Keratinocyte (primary cell): ENCODE measurements at regions not wholly inside any gene's neighbourhood (a gene's known extent, or its start where the extent isn't known, plus 50 kb on each side); places are given as distances from the start of the nearest gene placed in this dataset.
"Not testable (repeated sequence)": the region's sequence is repeated elsewhere in the genome, so short reads cannot be mapped to it uniquely, and the experiment has no call there.

Source experiments
- DNase-seq: peaks from one replicate; pipeline ENCODE4 v3.0.0-alpha.2; 2011; ENCODE audit warnings: low read depth, missing footprints, low spot score
- FAIRE-seq: peaks from 2 replicates; lab custom pipeline; 2011; peaks lifted over from hg19 to GRCh38; lab: Jason Lieb, UNC
- H2AFZ ChIP-seq: 2 replicates; pipeline ENCODE4 v1.6.0; 2012; ENCODE audit warnings: low read length, control low read depth, inconsistent platforms; ENCODE audit not compliant: control insufficient read depth
- H3K27ac ChIP-seq: 2 replicates; pipeline ENCODE4 v1.5.1; 2011; ENCODE audit warnings: low read length; ENCODE audit not compliant: control insufficient read depth, insufficient read depth
- H3K27me3 ChIP-seq: 3 replicates; pipeline ENCODE4 v1.6.0; 2011; ENCODE audit warnings: low read length; ENCODE audit not compliant: control insufficient read depth, insufficient read depth; ENCODE audit errors: extremely low read depth
- H3K36me3 ChIP-seq, 2 experiments: 2 replicates in 1 of 2; 3 replicates in 1 of 2; pipeline ENCODE4 v1.5.1; 2011; ENCODE audit warnings: low read length in 2 of 2, mild to moderate bottlenecking in 1 of 2; ENCODE audit not compliant: control insufficient read depth in 2 of 2, insufficient read depth in 2 of 2; ENCODE audit errors: extremely low read depth in 1 of 2
- H3K4me1 ChIP-seq: 3 replicates; pipeline ENCODE4 v1.5.1; 2011; ENCODE audit warnings: low read length; ENCODE audit not compliant: control insufficient read depth, insufficient read depth; ENCODE audit errors: extremely low read depth
- H3K4me2 ChIP-seq: 3 replicates; pipeline ENCODE4 v1.6.0; 2011; ENCODE audit warnings: low read depth, low read length; ENCODE audit not compliant: control insufficient read depth, insufficient read depth; ENCODE audit errors: extremely low read depth
- H3K4me3 ChIP-seq, 3 experiments: fragments of 200-600 bp in 1 of 3; sonication (generic) in 1 of 3; 2 replicates in 2 of 3; 3 replicates in 1 of 3; pipeline ENCODE4 v1.5.1; 2011 to 2016; ENCODE audit warnings: low read length in 3 of 3, mild to moderate bottlenecking in 3 of 3, control low read depth in 2 of 3, inconsistent platforms in 1 of 3, low read depth in 1 of 3, mixed read lengths in 1 of 3, mixed run types in 1 of 3, moderate library complexity in 1 of 3; ENCODE audit not compliant: control insufficient read depth in 2 of 3, insufficient read depth in 2 of 3; ENCODE audit errors: extremely low read depth in 1 of 3
- H3K79me2 ChIP-seq: 2 replicates; pipeline ENCODE4 v1.6.0; 2012; ENCODE audit warnings: low read length; ENCODE audit not compliant: control insufficient read depth, insufficient read depth
- H3K9ac ChIP-seq: 3 replicates; pipeline ENCODE4 v1.6.0; 2011; ENCODE audit warnings: low read length; ENCODE audit not compliant: control insufficient read depth, insufficient read depth; ENCODE audit errors: extremely low read depth
- H3K9me1 ChIP-seq: 3 replicates; pipeline ENCODE4 v1.6.0; 2011; ENCODE audit warnings: low read length; ENCODE audit not compliant: control insufficient read depth, insufficient read depth; ENCODE audit errors: extremely low read depth
- H3K9me3 ChIP-seq: 2 replicates; pipeline ENCODE4 v1.5.1; 2012; ENCODE audit warnings: low read depth, low read length; ENCODE audit not compliant: control insufficient read depth
- H4K20me1 ChIP-seq: 3 replicates; pipeline ENCODE4 v1.6.0; 2011; ENCODE audit warnings: low read length; ENCODE audit not compliant: control insufficient read depth, insufficient read depth; ENCODE audit errors: extremely low read depth
- CTCF ChIP-seq, 3 experiments: IDR thresholded peaks in 1 of 3; conservative IDR thresholded peaks in 1 of 3; optimal IDR thresholded peaks in 1 of 3; 2 replicates in 2 of 3; 3 replicates in 1 of 3; pipeline versions ENCODE3 to v1.5.1; 2011; ENCODE audit warnings: low read length in 3 of 3, mild to moderate bottlenecking in 3 of 3, moderate library complexity in 2 of 3, control low read depth in 1 of 3, inconsistent platforms in 1 of 3; ENCODE audit not compliant: insufficient read depth in 2 of 3; ENCODE audit errors: extremely low read depth in 1 of 3
- EZH2 ChIP-seq: IDR thresholded peaks from one replicate; pipeline ENCODE4 v1.6.1; 2012; ENCODE audit warnings: inconsistent platforms, mild to moderate bottlenecking, low read length, moderate library complexity
- dilution Hi-C: fragments of 300-500 bp; cut with MboI; formaldehyde crosslinking; loops from one replicate; pipeline ENCODE4 v1.7.0; 2020; ENCODE audit warnings: low sequenced_read_pairs; ENCODE audit not compliant: extremely low pct_ligation_motif_present

GRCh38 chr2:77664491-77664890, 142.3 kb upstream of the LRRTM4 start:
- no peaks in the 10 kb centered on the region for H3K9me1 ChIP-seq
- no peaks in the 10 kb centered on the region for H3K4me1 ChIP-seq
- TF ChIP-seq EZH2 = no peak
- TF ChIP-seq CTCF (optimal IDR thresholded peaks at IDR 0.05 in 1 of 3, IDR thresholded peaks at IDR 0.05 in 1 of 3, conservative IDR thresholded peaks at IDR 0.05 in 1 of 3; ENCODE audit: extremely low read depth in 1 of 3, insufficient read depth in 2 of 3, low read length in 3 of 3) = no peak
- H3K9ac ChIP-seq = no peak overlapping the region
- no peaks in the 10 kb centered on the region for H3K79me2 ChIP-seq
- no peak overlapping the region for H3K27ac ChIP-seq
- H3K4me3 ChIP-seq = no peak overlapping the region
- no peak for DNase-seq
- H3K36me3 ChIP-seq = no peaks in the 10 kb centered on the region
- H3K9me3 ChIP-seq = peaks cover 2% of the 10 kb centered on the region
- no peak overlapping the region for H2AFZ ChIP-seq
- FAIRE-seq = no peak
- H4K20me1 ChIP-seq = no peaks in the 10 kb centered on the region
- dilution Hi-C loops = no loop called here
- H3K4me2 ChIP-seq = no peak overlapping the region
- no peaks in the 10 kb centered on the region for H3K27me3 ChIP-seq

- Histone ChIP-seq H3K27ac (no peak overlapping the region), H3K4me1 (no peaks in the 10 kb centered on the region), H2AFZ (no peak overlapping the region), H3K9ac (no peak overlapping the region), H4K20me1 (no peaks in the 10 kb centered on the region), H3K27me3 (no peaks in the 10 kb centered on the region), H3K4me2 (no peak overlapping the region), H3K9me3 (peaks cover 2% of the 10 kb centered on the region), H3K4me3 (no peak overlapping the region), H3K79me2 (no peaks in the 10 kb centered on the region), H3K9me1 (no peaks in the 10 kb centered on the region), H3K36me3 (no peaks in the 10 kb centered on the region)
- no peak for TF ChIP-seq EZH2
- no peak for TF ChIP-seq CTCF (optimal IDR thresholded peaks at IDR 0.05 in 1 of 3, IDR thresholded peaks at IDR 0.05 in 1 of 3, conservative IDR thresholded peaks at IDR 0.05 in 1 of 3; ENCODE audit: extremely low read depth in 1 of 3, insufficient read depth in 2 of 3, low read length in 3 of 3)
- dilution Hi-C loops = no loop called here
- DNase-seq (no peak), FAIRE-seq (no peak)
These were observed 144.2 kb upstream of the LRRTM4 start for GRCh38 chr2:77666251-77666980.

GRCh38 chr2:77684543-77685319, 162.6 kb upstream of the LRRTM4 start:
- H3K9me1 ChIP-seq, dilution Hi-C loops, H3K9ac ChIP-seq, FAIRE-seq, H3K4me2 ChIP-seq, H3K4me1 ChIP-seq, H3K36me3 ChIP-seq, DNase-seq, H4K20me1 ChIP-seq, H3K79me2 ChIP-seq, H3K4me3 ChIP-seq, H3K27ac ChIP-seq, H3K9me3 ChIP-seq, H3K27me3 ChIP-seq, H2AFZ ChIP-seq: not testable (repeated sequence)
